H9 (cell line): ENCODE measurements at regions not wholly inside any gene's neighbourhood (a gene's known extent, or its start where the extent isn't known, plus 50 kb on each side); places are given as distances from the start of the nearest gene placed in this dataset.
A peak's percentile ranks its signal among the peaks of the same experiment; 100 is the strongest.

Experiments used
- DNase-seq: peaks from one replicate; pipeline ENCODE4 v3.0.0-alpha.2; 2017
- H2AFZ ChIP-seq: one replicate; pipeline ENCODE4 v1.6.1; 2013; ENCODE audit warnings: mild to moderate bottlenecking, low read length, control low read depth, moderate library complexity
- H2AK5ac ChIP-seq: 2 replicates; pipeline ENCODE4 v1.6.1; 2013; ENCODE audit warnings: low read length, control low read depth, mixed read lengths; ENCODE audit not compliant: insufficient read length
- H2BK120ac ChIP-seq: one replicate; pipeline ENCODE4 v1.6.1; 2013; ENCODE audit warnings: low read depth, mild to moderate bottlenecking, low read length, control low read depth, inconsistent platforms; ENCODE audit not compliant: poor library complexity, severe bottlenecking
- H2BK12ac ChIP-seq: 2 replicates; pipeline ENCODE4 v1.6.1; 2013; ENCODE audit warnings: low read length, control low read depth, mixed read lengths, low read depth; ENCODE audit not compliant: insufficient read length
- H2BK15ac ChIP-seq: 2 replicates; pipeline ENCODE4 v1.6.1; 2013; ENCODE audit warnings: low read depth, low read length, control low read depth
- H2BK20ac ChIP-seq: one replicate; pipeline ENCODE4 v1.6.1; 2013; ENCODE audit warnings: low read depth, mild to moderate bottlenecking, low read length, control low read depth, inconsistent platforms; ENCODE audit not compliant: poor library complexity, severe bottlenecking
- H2BK5ac ChIP-seq: 2 replicates; pipeline ENCODE4 v1.6.1; 2013; ENCODE audit warnings: low read length, control low read depth, mixed read lengths; ENCODE audit not compliant: insufficient read length
- H3K14ac ChIP-seq: 2 replicates; pipeline ENCODE4 v1.6.1; 2013; ENCODE audit warnings: low read length, control low read depth; ENCODE audit not compliant: insufficient read depth
- H3K18ac ChIP-seq: 2 replicates; pipeline ENCODE4 v1.6.1; 2013; ENCODE audit warnings: low read depth, mild to moderate bottlenecking, mixed read lengths, low read length, control low read depth; ENCODE audit not compliant: insufficient read length
- H3K23ac ChIP-seq: 2 replicates; pipeline ENCODE4 v1.6.1; 2013; ENCODE audit warnings: low read length, control low read depth, mixed read lengths, low read depth; ENCODE audit not compliant: insufficient read length
- H3K23me2 ChIP-seq: 2 replicates; pipeline ENCODE4 v1.6.1; 2013; ENCODE audit warnings: low read depth, mild to moderate bottlenecking, mixed read lengths, low read length, control low read depth; ENCODE audit not compliant: insufficient read length, poor library complexity, severe bottlenecking
- H3K27ac ChIP-seq: 2 replicates; pipeline ENCODE4 v1.5.1; 2013; ENCODE audit warnings: low read length, control low read depth, mixed read lengths, low read depth; ENCODE audit not compliant: insufficient read length
- H3K27me3 ChIP-seq: 2 replicates; pipeline ENCODE4 v1.6.1; 2013; ENCODE audit warnings: low read length, control low read depth, inconsistent platforms; ENCODE audit not compliant: insufficient read depth
- H3K4ac ChIP-seq: 2 replicates; pipeline ENCODE4 v1.6.1; 2013; ENCODE audit warnings: low read depth, mild to moderate bottlenecking, control low read depth, inconsistent platforms, low read length, moderate library complexity
- H3K4me1 ChIP-seq: 2 replicates; pipeline ENCODE4 v1.6.1; 2013; ENCODE audit warnings: low read length, control low read depth, inconsistent platforms; ENCODE audit not compliant: insufficient read depth
- H3K4me2 ChIP-seq: 2 replicates; pipeline ENCODE4 v1.6.1; 2013; ENCODE audit warnings: low read length, control low read depth, mixed read lengths; ENCODE audit not compliant: insufficient read length, insufficient read depth
- H3K56ac ChIP-seq: 2 replicates; pipeline ENCODE4 v1.6.1; 2013; ENCODE audit warnings: low read depth, mild to moderate bottlenecking, mixed read lengths, low read length, control low read depth; ENCODE audit not compliant: insufficient read length
- H3K79me1 ChIP-seq: 2 replicates; pipeline ENCODE4 v1.6.1; 2013; ENCODE audit warnings: low read depth, mild to moderate bottlenecking, moderate library complexity, low read length, control low read depth, inconsistent platforms; ENCODE audit not compliant: insufficient read depth, poor library complexity, severe bottlenecking
- H3K79me2 ChIP-seq: 2 replicates; pipeline ENCODE4 v1.6.1; 2013; ENCODE audit warnings: low read length, control low read depth, inconsistent platforms; ENCODE audit not compliant: insufficient read depth
- H3K9ac ChIP-seq: 2 replicates; pipeline ENCODE4 v1.6.1; 2013; ENCODE audit warnings: low read length, control low read depth, mixed read lengths; ENCODE audit not compliant: insufficient read length; ENCODE audit errors: extremely low read depth
- H3K9me3 ChIP-seq: one replicate; pipeline ENCODE4 v1.6.1; 2013; ENCODE audit warnings: low read depth, low read length, inconsistent platforms; ENCODE audit not compliant: control insufficient read depth
- H3T11ph ChIP-seq: one replicate; pipeline ENCODE4 v1.6.1; 2013; ENCODE audit warnings: mild to moderate bottlenecking, low read length, control low read depth, inconsistent platforms
- H4K20me1 ChIP-seq: one replicate; pipeline ENCODE4 v1.6.1; 2013; ENCODE audit not compliant: control insufficient read depth, insufficient read length, insufficient read depth
- H4K5ac ChIP-seq: 2 replicates; pipeline ENCODE4 v1.6.1; 2013; ENCODE audit warnings: low read depth, mild to moderate bottlenecking, mixed read lengths, low read length, control low read depth; ENCODE audit not compliant: insufficient read length
- H4K8ac ChIP-seq: replicated peaks from 2 replicates; pipeline ENCODE4 v1.6.1; 2013; ENCODE audit warnings: low read length, control low read depth, mixed read lengths, low read depth; ENCODE audit not compliant: insufficient read length
- H4K91ac ChIP-seq: 2 replicates; pipeline ENCODE4 v1.6.1; 2013; ENCODE audit warnings: low read depth, mild to moderate bottlenecking, moderate library complexity, mixed read lengths, low read length, control low read depth; ENCODE audit not compliant: insufficient read length
- H3K27ac Mint-ChIP-seq, 3 experiments: 2 replicates in 2 of 3; 3 replicates in 1 of 3; pipeline ENCODE4 v1.8.0; 2020 to 2021; ENCODE audit warnings: mixed read lengths in 3 of 3, mild to moderate bottlenecking in 1 of 3, moderate library complexity in 1 of 3
- H3K27me3 Mint-ChIP-seq: 2 replicates; pipeline ENCODE4 v1.8.0; 2021; ENCODE audit warnings: low read depth, mild to moderate bottlenecking, moderate library complexity, mixed read lengths
- H3K36me3 Mint-ChIP-seq, 3 experiments: 2 replicates in 2 of 3; 3 replicates in 1 of 3; pipeline ENCODE4 v1.8.0; 2020 to 2021; ENCODE audit warnings: low read depth in 3 of 3, mixed read lengths in 3 of 3; ENCODE audit not compliant: insufficient read depth in 1 of 3
- H3K4me1 Mint-ChIP-seq, 2 experiments: 2 replicates each; pipeline ENCODE4 v1.8.0; 2020; ENCODE audit warnings: mixed read lengths in 2 of 2
- H3K4me3 Mint-ChIP-seq, 2 experiments: 2 replicates in 1 of 2; 3 replicates in 1 of 2; pipeline ENCODE4 v1.8.0; 2020 to 2021; ENCODE audit warnings: mild to moderate bottlenecking in 2 of 2, mixed read lengths in 2 of 2, moderate library complexity in 1 of 2
- H3K9me3 Mint-ChIP-seq, 2 experiments: 2 replicates in 1 of 2; 3 replicates in 1 of 2; pipeline ENCODE4 v1.8.0; 2020; ENCODE audit warnings: mild to moderate bottlenecking in 2 of 2, mixed read lengths in 2 of 2, moderate library complexity in 1 of 2
- WGBS: extraction: QIAGEN DNeasy Blood & Tissue Kit; methylation state at CpG from one replicate; pipeline ENCODE4 v1.1.7; 2013; ENCODE audit warnings: missing lambda C conversion rate, low lambda C conversion rate, mixed read lengths; ENCODE audit not compliant: insufficient read length; ENCODE audit errors: extremely low coverage; 5-methylcytosine and 5-hydroxymethylcytosine counted together
- TF ChIP-seq, protein P1 (sequence below): fragments of 200-600 bp; sonication (generic); conservative IDR thresholded peaks from 3 replicates; pipeline ENCODE4 v1.8.0; 2021; ENCODE audit warnings: antibody characterized with exemption, mild to moderate bottlenecking

DNA sequence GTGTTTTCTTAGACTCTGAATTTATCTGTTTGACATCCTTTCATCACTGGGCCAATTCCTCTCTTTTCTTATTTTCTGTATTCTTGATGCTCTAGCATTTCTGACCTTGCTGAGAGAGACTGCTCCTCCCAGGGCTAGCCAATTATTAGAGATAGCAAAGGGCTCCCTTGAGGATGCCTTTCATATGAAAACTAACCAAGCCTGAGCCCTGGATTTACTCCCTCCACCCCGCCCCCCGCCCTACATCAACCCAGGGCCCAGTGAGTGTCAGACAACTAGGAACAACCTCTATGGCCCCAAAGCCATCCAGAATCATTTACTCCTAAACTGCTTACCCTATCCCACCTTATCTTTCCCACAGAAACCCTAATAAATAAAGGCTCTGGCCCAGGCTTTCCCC is 69.7 kb upstream of the LARS2 start:
- Histone ChIP-seq H2BK20ac (no peak overlapping the region), H3K4me2 (no peak overlapping the region), H3K18ac (no peak overlapping the region), H3K9ac (no peak overlapping the region), H2BK12ac (no peak overlapping the region), H2BK120ac (no peak overlapping the region), H3K56ac (no peak overlapping the region), H4K20me1 (no peaks in the 10 kb centered on the region), H3K27me3 (no peaks in the 10 kb centered on the region), H2BK15ac (no peak overlapping the region), H4K91ac (no peak overlapping the region), H3T11ph (no peak overlapping the region), H3K4ac (no peak overlapping the region), H3K23ac (no peak overlapping the region), H2AK5ac (no peak overlapping the region), H3K79me1 (no peaks in the 10 kb centered on the region), H3K27ac (no peak overlapping the region), H4K5ac (no peak overlapping the region), H3K79me2 (no peaks in the 10 kb centered on the region), H2AFZ (no peak overlapping the region), H4K8ac (no peak overlapping the region), H3K9me3 (no peaks in the 10 kb centered on the region), H3K23me2 (no peaks in the 10 kb centered on the region), H3K14ac (no peak overlapping the region), H2BK5ac (no peak overlapping the region), H3K4me1 (peaks cover 8% of the 10 kb centered on the region; the same call in 1 of the 2 replicates)
- H3K36me3 Mint-ChIP-seq: peaks cover 0 to 12% (median 0%) of the 10 kb centered on the region in 3 experiments; a peak in 4 of 7 replicates
- DNase-seq: no peak
- no CpG with 5 or more reads among the region's 2 CpGs for WGBS
- no peaks in the 10 kb centered on the region for H3K27me3 Mint-ChIP-seq
- TF ChIP-seq, protein P1, sequence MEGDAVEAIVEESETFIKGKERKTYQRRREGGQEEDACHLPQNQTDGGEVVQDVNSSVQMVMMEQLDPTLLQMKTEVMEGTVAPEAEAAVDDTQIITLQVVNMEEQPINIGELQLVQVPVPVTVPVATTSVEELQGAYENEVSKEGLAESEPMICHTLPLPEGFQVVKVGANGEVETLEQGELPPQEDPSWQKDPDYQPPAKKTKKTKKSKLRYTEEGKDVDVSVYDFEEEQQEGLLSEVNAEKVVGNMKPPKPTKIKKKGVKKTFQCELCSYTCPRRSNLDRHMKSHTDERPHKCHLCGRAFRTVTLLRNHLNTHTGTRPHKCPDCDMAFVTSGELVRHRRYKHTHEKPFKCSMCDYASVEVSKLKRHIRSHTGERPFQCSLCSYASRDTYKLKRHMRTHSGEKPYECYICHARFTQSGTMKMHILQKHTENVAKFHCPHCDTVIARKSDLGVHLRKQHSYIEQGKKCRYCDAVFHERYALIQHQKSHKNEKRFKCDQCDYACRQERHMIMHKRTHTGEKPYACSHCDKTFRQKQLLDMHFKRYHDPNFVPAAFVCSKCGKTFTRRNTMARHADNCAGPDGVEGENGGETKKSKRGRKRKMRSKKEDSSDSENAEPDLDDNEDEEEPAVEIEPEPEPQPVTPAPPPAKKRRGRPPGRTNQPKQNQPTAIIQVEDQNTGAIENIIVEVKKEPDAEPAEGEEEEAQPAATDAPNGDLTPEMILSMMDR: no peak
- H3K4me3 Mint-ChIP-seq: 0 out of 5 replicates have a peak overlapping the region, but pooled peaks of 1 of the 2 experiments have one; percentile 43
- H3K27ac Mint-ChIP-seq: peak overlapping the region in 2 of 3 experiments; percentile 67 to 92; a peak in 5 of 7 replicates
- H3K4me1 Mint-ChIP-seq: peaks cover 62 to 65% of the 10 kb centered on the region in 2 experiments
- peaks cover 3% of the 10 kb centered on the region in 2 experiments; a peak in 3 of 5 replicates for H3K9me3 Mint-ChIP-seq
